ENCODE measurements at regions not wholly inside any gene's neighbourhood (a gene's known extent, or its start where the extent isn't known, plus 50 kb on each side); places are given as distances from the start of the nearest gene placed in this dataset.
"Not testable (repeated sequence)": the region's sequence is repeated elsewhere in the genome, so short reads cannot be mapped to it uniquely, and the experiment has no call there.

GRCh38 chr1:215287362-215287761 lies 204.8 kb downstream of the KCNK2 start:
- TF ChIP-seq CTCF (IDR thresholded peaks at IDR 0.05; ENCODE audit: insufficient read depth, low read depth, low read length, missing control alignments), result no peak
- H3K4me3 ChIP-seq (ENCODE audit: low read depth, low read length), result no peak overlapping the region
- DNase-seq (ENCODE audit: low read depth), result peak; percentile 4

- no peak overlapping the region for H3K4me3 ChIP-seq (ENCODE audit: low read depth, low read length)
- DNase-seq (ENCODE audit: low read depth), result no peak
- TF ChIP-seq CTCF (IDR thresholded peaks at IDR 0.05; ENCODE audit: insufficient read depth, low read depth, low read length, missing control alignments), result no peak
These were observed 207.5 kb downstream of the KCNK2 start for GRCh38 chr1:215290018-215290417.

GRCh38 chr1:215292932-215293331 lies 210.4 kb downstream of the KCNK2 start:
- no peak for TF ChIP-seq CTCF (IDR thresholded peaks at IDR 0.05; ENCODE audit: insufficient read depth, low read depth, low read length, missing control alignments)
- no peak overlapping the region for H3K4me3 ChIP-seq (ENCODE audit: low read depth, low read length)
- DNase-seq (ENCODE audit: low read depth), result no peak

GRCh38 chr1:215306426-215306825 lies 223.9 kb downstream of the KCNK2 start:
- H3K4me3 ChIP-seq (ENCODE audit: low read depth, low read length), result no peak overlapping the region
- TF ChIP-seq CTCF (IDR thresholded peaks at IDR 0.05; ENCODE audit: insufficient read depth, low read depth, low read length, missing control alignments), result no peak
- DNase-seq (ENCODE audit: low read depth), result no peak

GRCh38 chr1:215321802-215322201 lies 239.3 kb downstream of the KCNK2 start:
- no peak overlapping the region for H3K4me3 ChIP-seq (ENCODE audit: low read depth, low read length)
- no peak for TF ChIP-seq CTCF (IDR thresholded peaks at IDR 0.05; ENCODE audit: insufficient read depth, low read depth, low read length, missing control alignments)
- no peak for DNase-seq (ENCODE audit: low read depth)

GRCh38 chr1:215323992-215324391 lies 241.5 kb downstream of the KCNK2 start:
- H3K4me3 ChIP-seq (ENCODE audit: low read depth, low read length); DNase-seq (ENCODE audit: low read depth): not testable (repeated sequence)

- TF ChIP-seq CTCF (IDR thresholded peaks at IDR 0.05; ENCODE audit: insufficient read depth, low read depth, low read length, missing control alignments), result no peak
- no peak overlapping the region for H3K4me3 ChIP-seq (ENCODE audit: low read depth, low read length)
- no peak for DNase-seq (ENCODE audit: low read depth)
These were observed 236.7 kb upstream of the KCTD3 start for GRCh38 chr1:215330426-215330825.
